Coronary artery (tissue), 2 donors: ENCODE measurements at regions not wholly inside any gene's neighbourhood (a gene's known extent, or its start where the extent isn't known, plus 50 kb on each side); places are given as distances from the start of the nearest gene placed in this dataset.
"Not testable (repeated sequence)": the region's sequence is repeated elsewhere in the genome, so short reads cannot be mapped to it uniquely, and the experiment has no call there.

ENCODE experiments used
- DNase-seq: peaks from one replicate; pipeline ENCODE4 v3.0.0-alpha.2; 2017; ENCODE audit warnings: low spot score
- H3K27ac ChIP-seq, 2 donors: fragments of 200-600 bp; sonication (generic); one replicate each; pipeline ENCODE4 v1.5.1; 2016 to 2019
- H3K4me3 ChIP-seq: fragments of 200-600 bp; sonication (generic); 2 replicates; pipeline ENCODE4 v1.5.1; 2016; ENCODE audit warnings: mild to moderate bottlenecking, moderate library complexity
- TF ChIP-seq, protein P1 (sequence below): fragments of 200-600 bp; sonication (generic); IDR thresholded peaks from one replicate; pipeline ENCODE4 v1.5.1; 2019; ENCODE audit warnings: antibody characterized with exemption

DNA sequence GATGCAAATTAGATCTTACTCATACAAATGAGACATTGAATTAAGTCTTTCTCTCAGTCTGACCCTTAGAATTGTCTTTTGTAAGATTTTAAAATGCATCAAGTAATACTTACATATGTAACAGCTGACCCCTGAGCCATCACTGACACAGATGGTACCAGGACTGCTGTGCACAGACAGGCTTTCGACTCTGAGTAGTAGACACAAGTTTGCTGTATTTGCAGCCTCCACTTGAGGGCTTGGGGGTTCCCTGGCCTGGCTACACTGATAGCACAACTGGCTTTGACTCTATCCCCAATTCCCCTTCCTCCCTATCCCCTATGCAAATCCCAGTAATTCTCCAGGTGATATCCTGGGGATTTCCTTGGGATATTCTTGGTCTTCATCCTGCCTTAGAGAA lies 200.7 kb downstream of the RPIA start:
- Histone ChIP-seq H3K4me3 (no peak overlapping the region), H3K27ac (no peak overlapping the region)
- TF ChIP-seq, protein P1, sequence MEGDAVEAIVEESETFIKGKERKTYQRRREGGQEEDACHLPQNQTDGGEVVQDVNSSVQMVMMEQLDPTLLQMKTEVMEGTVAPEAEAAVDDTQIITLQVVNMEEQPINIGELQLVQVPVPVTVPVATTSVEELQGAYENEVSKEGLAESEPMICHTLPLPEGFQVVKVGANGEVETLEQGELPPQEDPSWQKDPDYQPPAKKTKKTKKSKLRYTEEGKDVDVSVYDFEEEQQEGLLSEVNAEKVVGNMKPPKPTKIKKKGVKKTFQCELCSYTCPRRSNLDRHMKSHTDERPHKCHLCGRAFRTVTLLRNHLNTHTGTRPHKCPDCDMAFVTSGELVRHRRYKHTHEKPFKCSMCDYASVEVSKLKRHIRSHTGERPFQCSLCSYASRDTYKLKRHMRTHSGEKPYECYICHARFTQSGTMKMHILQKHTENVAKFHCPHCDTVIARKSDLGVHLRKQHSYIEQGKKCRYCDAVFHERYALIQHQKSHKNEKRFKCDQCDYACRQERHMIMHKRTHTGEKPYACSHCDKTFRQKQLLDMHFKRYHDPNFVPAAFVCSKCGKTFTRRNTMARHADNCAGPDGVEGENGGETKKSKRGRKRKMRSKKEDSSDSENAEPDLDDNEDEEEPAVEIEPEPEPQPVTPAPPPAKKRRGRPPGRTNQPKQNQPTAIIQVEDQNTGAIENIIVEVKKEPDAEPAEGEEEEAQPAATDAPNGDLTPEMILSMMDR = no peak
- no peak for DNase-seq

GRCh38 chr2:88892788-88893187 lies 201.3 kb downstream of the RPIA start:
- no peak for DNase-seq
- H3K4me3 ChIP-seq = no peak overlapping the region

GRCh38 chr2:88896971-88897370 lies 205.5 kb downstream of the RPIA start:
- Histone ChIP-seq H3K27ac (no peak overlapping the region), H3K4me3 (no peak overlapping the region)
- no peak for DNase-seq
- TF ChIP-seq, protein P1 = no peak

More at GRCh38 chr2:88892788-88893187, 201.3 kb downstream of the RPIA start:
- no peak overlapping the region for H3K27ac ChIP-seq
- TF ChIP-seq, protein P1 = no peak

DNA sequence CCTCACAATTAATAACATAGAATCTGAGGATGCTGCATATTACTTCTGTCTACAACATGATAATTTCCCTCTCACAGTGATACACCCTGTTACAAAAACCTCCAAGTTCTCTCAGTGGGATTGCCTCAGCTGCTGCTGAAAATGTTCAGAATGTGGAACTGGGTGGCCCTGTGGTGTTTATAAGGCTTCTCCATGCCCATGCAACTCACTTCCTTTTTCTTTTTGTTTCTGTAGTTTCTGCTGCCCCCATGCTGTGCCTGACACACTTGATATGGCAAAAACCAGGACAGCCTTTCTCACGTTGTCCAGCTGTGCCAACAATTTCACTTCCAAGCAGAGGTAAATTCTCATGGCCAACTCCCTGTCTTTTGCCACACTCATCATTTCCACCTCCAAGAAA lies 206.2 kb downstream of the RPIA start:
- H3K4me3 ChIP-seq = no peak overlapping the region
- DNase-seq = no peak
- H3K27ac ChIP-seq = no peak overlapping the region
- TF ChIP-seq, protein P1 = no peak

GRCh38 chr2:88903749-88904353 lies 212.4 kb downstream of the RPIA start:
- TF ChIP-seq, protein P1 = peak; percentile 34
- DNase-seq = no peak
- H3K27ac ChIP-seq = no peak overlapping the region
- H3K4me3 ChIP-seq = no peak overlapping the region

DNA sequence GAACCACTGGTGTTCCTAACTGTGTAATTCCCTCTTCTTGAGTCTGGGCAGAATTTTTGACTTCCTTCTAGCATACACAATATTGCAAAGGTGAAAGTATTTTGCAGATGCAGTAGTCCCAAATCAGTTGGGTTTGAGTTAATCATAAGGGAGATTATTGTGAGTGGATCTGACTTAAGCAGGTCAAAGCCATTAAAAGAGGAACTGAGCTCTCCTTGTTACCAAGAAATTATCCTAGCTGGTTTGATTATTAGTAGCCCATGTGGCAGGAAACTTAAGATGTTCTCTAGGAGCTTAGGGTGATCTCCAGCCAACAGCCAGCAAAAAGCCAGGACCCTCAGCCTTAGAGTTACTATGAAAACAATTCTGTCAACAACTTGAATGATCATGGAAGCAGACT lies 221.8 kb downstream of the RPIA start:
- H3K4me3 ChIP-seq = no peak overlapping the region
- H3K27ac ChIP-seq = no peak overlapping the region
- DNase-seq = no peak
- TF ChIP-seq, protein P1 = no peak

DNA sequence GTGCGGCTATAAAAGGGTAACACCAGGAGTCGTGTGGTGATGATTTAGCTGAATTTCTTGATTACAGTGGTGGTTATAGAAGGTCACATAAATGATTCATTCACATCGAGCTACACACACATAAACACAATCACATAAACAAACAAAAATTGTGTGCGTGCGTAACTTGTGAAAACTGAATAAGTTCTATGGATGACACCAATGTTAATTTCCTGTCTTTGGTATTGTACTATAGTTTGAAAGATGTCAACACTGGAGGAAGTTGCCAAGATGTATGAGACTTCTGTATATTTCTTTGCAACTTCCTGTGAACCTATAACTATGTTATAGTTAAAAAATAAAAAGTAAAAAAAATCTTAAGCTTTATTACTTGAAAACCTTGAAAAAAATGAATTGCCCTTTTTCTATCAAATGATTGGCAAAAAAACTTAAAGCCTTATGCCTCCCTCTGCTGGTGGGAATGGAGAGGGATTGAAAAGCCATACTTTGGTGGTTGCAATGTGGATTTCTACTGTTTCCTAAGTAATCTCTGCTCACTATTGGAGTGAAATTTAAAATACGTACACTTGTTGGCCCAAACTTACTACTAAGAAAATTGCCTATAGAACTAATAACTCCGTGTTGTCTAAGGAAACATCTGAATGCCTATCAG lies 227.7 kb downstream of the RPIA start:
- Histone ChIP-seq H3K27ac (no peak overlapping the region), H3K4me3 (no peak overlapping the region)
- no peak for DNase-seq
- TF ChIP-seq, protein P1 = peak; percentile 38

- not testable (repeated sequence) for H3K27ac ChIP-seq, DNase-seq, H3K4me3 ChIP-seq
Observed at GRCh38 chr2:88920399-88920798, 228.9 kb downstream of the RPIA start.
